Right lobe of liver (tissue), 6 donors: ENCODE measurements at regions not wholly inside any gene's neighbourhood (a gene's known extent, or its start where the extent isn't known, plus 50 kb on each side); places are given as distances from the start of the nearest gene placed in this dataset.

Experiments
- ATAC-seq, 4 donors: fragments of 200-7000 bp; cut with Tn5 transposase; one replicate each; pipeline ENCODE4 v1.9.1; 2020; ENCODE audit warnings: mild to moderate bottlenecking in 4 of 4, moderate library complexity in 4 of 4
- DNase-seq, 3 donors: peaks; one replicate each; pipeline ENCODE4 v3.0.0-alpha.2; 2020
- H3K27ac ChIP-seq, 3 donors: fragments of 200-600 bp; one replicate each; pipeline ENCODE4 v1.8.0; 2022
- H3K27me3 ChIP-seq, 2 donors: fragments of 200-600 bp; one replicate each; pipeline ENCODE4 v1.8.0; 2022
- H3K36me3 ChIP-seq, 4 donors: fragments of 200-600 bp; sonication (generic) in 1 of 4; one replicate each; pipeline versions ENCODE4 v1.5.1 to v1.8.0; 2017 to 2022; ENCODE audit warnings: control low read depth in 1 of 4
- H3K4me1 ChIP-seq, 4 donors: fragments of 200-600 bp; sonication (generic) in 1 of 4; one replicate each; pipeline versions ENCODE4 v1.5.1 to v1.8.0; 2017 to 2022; ENCODE audit warnings: control low read depth in 1 of 4
- H3K4me3 ChIP-seq, 3 donors: fragments of 200-600 bp; one replicate each; pipeline ENCODE4 v1.8.0; 2022
- H3K9me3 ChIP-seq, 4 donors: fragments of 200-600 bp; sonication (generic) in 1 of 4; one replicate each; pipeline versions ENCODE4 v1.5.1 to v1.8.0; 2017 to 2022; ENCODE audit warnings: control low read depth in 1 of 4
- POLR2A ChIP-seq: fragments of 450-650 bp; IDR thresholded peaks from one replicate; pipeline ENCODE4 v1.6.1; 2017; ENCODE audit warnings: antibody characterized with exemption, mild to moderate bottlenecking
- WGBS: methylation state at CpG from one replicate; pipeline ENCODE4 v1.1.6; 2018; ENCODE audit warnings: low coverage, low lambda C conversion rate; ENCODE audit not compliant: insufficient coverage; ENCODE audit errors: missing lambda C conversion rate; 5-methylcytosine and 5-hydroxymethylcytosine counted together
- intact Hi-C, 2 donors: fragments of 100-400 bp; cut with DNase I; formaldehyde crosslinking; loops; one replicate each; pipeline versions ENCODE4 v1.11.2 to v1.14.1; 2022
- TF ChIP-seq, protein P1 (sequence below), 4 donors: fragments of 200-600 bp in 3 of 4; fragments of 450-650 bp in 1 of 4; IDR thresholded peaks; one replicate each; pipeline versions ENCODE4 v1.5.1 to v1.8.0; 2016 to 2022; ENCODE audit warnings: antibody characterized with exemption in 4 of 4, mild to moderate bottlenecking in 2 of 4
- donor health status: DM: no; HTN: yes; CAD: no.
- donor health status: DM: no; HTN: no; CAD: no.
- donor health status: DM: no; HTN: no; CAD: no.
- donor health status: DM: no; HTN: yes; CAD: no.
- donor health status: DM: no; HTN: yes; CAD: no.

DNA sequence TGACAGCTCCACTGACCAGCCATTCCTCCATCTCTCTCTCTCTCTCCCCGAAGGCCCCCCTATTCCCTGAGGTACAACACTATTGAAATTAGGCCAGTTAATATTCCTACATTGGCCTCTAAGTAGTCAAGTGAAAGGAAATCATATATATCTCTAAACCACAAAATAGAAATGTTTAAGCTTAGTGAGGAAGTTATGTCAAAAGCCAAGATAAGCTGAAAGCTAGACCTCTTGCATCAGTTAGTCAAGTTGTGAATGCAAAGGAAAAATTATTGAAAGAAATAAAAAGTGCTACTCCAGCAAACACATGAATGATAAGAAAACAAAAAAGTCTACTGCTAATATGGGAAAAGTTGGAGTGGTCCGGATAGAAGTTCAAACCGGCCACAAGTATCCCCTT is 301.3 kb upstream of the RBMS1 start:
- intact Hi-C loops, result no loop called here
- Histone ChIP-seq H3K4me1 (no peaks in the 10 kb centered on the region), H3K9me3 (no peaks in the 10 kb centered on the region), H3K27me3 (no peaks in the 10 kb centered on the region), H3K36me3 (no peaks in the 10 kb centered on the region), H3K4me3 (no peak overlapping the region), H3K27ac (no peak overlapping the region)
- no peak for ATAC-seq
- 66% methylated on average over 3 of the region's 3 CpGs for WGBS
- DNase-seq, result no peak
- TF ChIP-seq, protein P1, sequence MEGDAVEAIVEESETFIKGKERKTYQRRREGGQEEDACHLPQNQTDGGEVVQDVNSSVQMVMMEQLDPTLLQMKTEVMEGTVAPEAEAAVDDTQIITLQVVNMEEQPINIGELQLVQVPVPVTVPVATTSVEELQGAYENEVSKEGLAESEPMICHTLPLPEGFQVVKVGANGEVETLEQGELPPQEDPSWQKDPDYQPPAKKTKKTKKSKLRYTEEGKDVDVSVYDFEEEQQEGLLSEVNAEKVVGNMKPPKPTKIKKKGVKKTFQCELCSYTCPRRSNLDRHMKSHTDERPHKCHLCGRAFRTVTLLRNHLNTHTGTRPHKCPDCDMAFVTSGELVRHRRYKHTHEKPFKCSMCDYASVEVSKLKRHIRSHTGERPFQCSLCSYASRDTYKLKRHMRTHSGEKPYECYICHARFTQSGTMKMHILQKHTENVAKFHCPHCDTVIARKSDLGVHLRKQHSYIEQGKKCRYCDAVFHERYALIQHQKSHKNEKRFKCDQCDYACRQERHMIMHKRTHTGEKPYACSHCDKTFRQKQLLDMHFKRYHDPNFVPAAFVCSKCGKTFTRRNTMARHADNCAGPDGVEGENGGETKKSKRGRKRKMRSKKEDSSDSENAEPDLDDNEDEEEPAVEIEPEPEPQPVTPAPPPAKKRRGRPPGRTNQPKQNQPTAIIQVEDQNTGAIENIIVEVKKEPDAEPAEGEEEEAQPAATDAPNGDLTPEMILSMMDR (IDR thresholded peaks at IDR 0.05), result no peak
- TF ChIP-seq POLR2A, result no peak

- DNase-seq (no peak), ATAC-seq (no peak)
- Histone ChIP-seq H3K36me3 (no peaks in the 10 kb centered on the region), H3K4me3 (no peak overlapping the region), H3K4me1 (no peaks in the 10 kb centered on the region), H3K27ac (no peak overlapping the region), H3K27me3 (no peaks in the 10 kb centered on the region), H3K9me3 (no peaks in the 10 kb centered on the region)
- TF ChIP-seq POLR2A, result no peak
- TF ChIP-seq, protein P1 (IDR thresholded peaks at IDR 0.05), result no peak
- intact Hi-C loops, result no loop called here
These were observed 310.3 kb upstream of the RBMS1 start for GRCh38 chr2:160803881-160804280.

DNA sequence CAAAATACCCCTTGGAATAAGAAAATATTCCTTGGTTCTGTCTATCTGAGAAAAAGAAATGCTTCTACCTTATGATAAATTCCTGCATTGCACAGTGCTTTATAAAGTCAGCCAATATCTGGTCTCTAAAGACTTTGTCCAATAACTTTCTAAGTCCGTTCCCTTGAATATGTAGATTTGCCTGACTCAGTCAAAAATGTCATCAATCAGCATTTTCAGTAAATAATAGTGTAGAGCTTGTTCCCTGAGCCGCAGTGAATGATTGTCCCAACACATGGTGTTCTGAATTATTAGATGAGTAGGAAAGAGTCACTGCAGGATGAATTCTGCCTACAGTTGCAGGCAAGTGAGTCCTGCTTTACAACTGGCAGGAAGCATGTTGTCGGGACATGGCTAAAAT is 316.8 kb upstream of the RBMS1 start:
- 64% methylated on average over 3 of the region's 3 CpGs for WGBS
- no peak overlapping the region for H3K27ac ChIP-seq
- no peak for ATAC-seq
- no peak for TF ChIP-seq POLR2A
- TF ChIP-seq, protein P1 (IDR thresholded peaks at IDR 0.05), result no peak
- no peaks in the 10 kb centered on the region for H3K4me1 ChIP-seq
- no peak for DNase-seq
- no peaks in the 10 kb centered on the region for H3K27me3 ChIP-seq
- H3K36me3 ChIP-seq, result no peaks in the 10 kb centered on the region
- intact Hi-C loops, result no loop called here
- H3K9me3 ChIP-seq, result no peaks in the 10 kb centered on the region
- no peak overlapping the region for H3K4me3 ChIP-seq

DNA sequence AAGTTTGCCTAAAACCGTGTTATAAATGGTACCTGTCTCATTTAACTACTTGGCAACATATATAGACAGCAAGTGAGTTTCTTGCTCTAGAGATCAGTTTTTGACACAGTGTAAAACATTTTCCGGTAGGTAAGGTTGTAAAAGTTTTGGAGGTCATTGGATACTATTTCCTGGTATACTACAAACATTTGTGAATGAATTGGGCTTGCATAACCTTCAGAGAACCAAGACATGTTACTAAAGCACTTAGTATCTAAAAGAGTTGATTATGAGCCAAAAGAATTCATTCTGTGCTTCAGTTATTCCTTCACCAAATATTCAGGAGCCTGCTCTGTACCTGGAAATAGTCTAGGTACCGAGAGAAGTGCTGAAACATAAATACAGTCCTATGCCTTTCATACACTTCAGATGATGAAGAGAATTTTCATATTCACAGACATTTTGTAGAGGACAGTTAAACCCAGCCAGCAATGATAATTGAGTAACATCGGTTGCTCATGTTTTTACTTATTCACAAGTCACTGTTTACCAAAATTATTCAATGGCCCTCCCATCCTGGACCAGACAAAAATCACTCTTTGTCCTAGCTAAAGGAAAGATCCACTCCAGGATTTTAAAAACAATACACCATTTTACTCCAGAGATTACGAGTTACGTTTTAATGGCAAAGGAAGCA is 319.4 kb upstream of the RBMS1 start:
- Histone ChIP-seq H3K27ac (no peak overlapping the region), H3K4me1 (no peaks in the 10 kb centered on the region), H3K36me3 (no peaks in the 10 kb centered on the region), H3K4me3 (no peak overlapping the region), H3K9me3 (no peaks in the 10 kb centered on the region), H3K27me3 (no peaks in the 10 kb centered on the region)
- DNase-seq (no peak), ATAC-seq (no peak)
- TF ChIP-seq, protein P1 (IDR thresholded peaks at IDR 0.05), result no peak
- no peak for TF ChIP-seq POLR2A
- WGBS, result 65% methylated on average over 6 of the region's 6 CpGs
- intact Hi-C loops, result no loop called here

- intact Hi-C loops, result no loop called here
These were observed 319.9 kb upstream of the RBMS1 start for GRCh38 chr2:160813506-160813858.

More at GRCh38 chr2:160813506-160813858, 319.9 kb upstream of the RBMS1 start:
- Histone ChIP-seq H3K36me3 (no peaks in the 10 kb centered on the region), H3K4me3 (no peak overlapping the region), H3K4me1 (no peaks in the 10 kb centered on the region), H3K9me3 (no peaks in the 10 kb centered on the region), H3K27ac (no peak overlapping the region), H3K27me3 (no peaks in the 10 kb centered on the region)
- DNase-seq (no peak), ATAC-seq (no peak)
- WGBS, result 29% methylated on average over 1 of the region's 5 CpGs
- no peak for TF ChIP-seq POLR2A
- TF ChIP-seq, protein P1 (IDR thresholded peaks at IDR 0.05), result no peak
